AG04449 (cell line): ENCODE measurements at regions not wholly inside any gene's neighbourhood (a gene's known extent, or its start where the extent isn't known, plus 50 kb on each side); places are given as distances from the start of the nearest gene placed in this dataset.

Source experiments
- CTCF ChIA-PET: fragments of 350-600 bp; formaldehyde crosslinking; extraction: SDS; loops from one replicate; lab custom pipeline; 2021; ENCODE audit warnings: antibody characterized with exemption; lab: Yijun Ruan, JAX
- POLR2A ChIA-PET: fragments of 400-600, 350-600 bp; formaldehyde crosslinking; extraction: SDS; loops from one replicate; lab custom pipeline; 2020; ENCODE audit warnings: antibody characterized with exemption, inconsistent platforms; lab: Yijun Ruan, JAX
- DNase-seq: peaks from one replicate; pipeline ENCODE4 v3.0.0-alpha.2; 2010; ENCODE audit warnings: low read depth, low spot score
- H3K4me3 ChIP-seq: 2 replicates; pipeline ENCODE4 v1.5.1; 2011; ENCODE audit warnings: low read depth, mild to moderate bottlenecking, control low read depth, low read length
- TF ChIP-seq, protein P1 (sequence below): IDR thresholded peaks from one replicate; pipeline ENCODE4 v1.5.1; 2011; ENCODE audit warnings: mild to moderate bottlenecking, moderate library complexity, low read length, control low read depth, inconsistent platforms; ENCODE audit not compliant: insufficient read depth; ENCODE audit errors: missing control alignments

- no peak for DNase-seq
- TF ChIP-seq, protein P1, sequence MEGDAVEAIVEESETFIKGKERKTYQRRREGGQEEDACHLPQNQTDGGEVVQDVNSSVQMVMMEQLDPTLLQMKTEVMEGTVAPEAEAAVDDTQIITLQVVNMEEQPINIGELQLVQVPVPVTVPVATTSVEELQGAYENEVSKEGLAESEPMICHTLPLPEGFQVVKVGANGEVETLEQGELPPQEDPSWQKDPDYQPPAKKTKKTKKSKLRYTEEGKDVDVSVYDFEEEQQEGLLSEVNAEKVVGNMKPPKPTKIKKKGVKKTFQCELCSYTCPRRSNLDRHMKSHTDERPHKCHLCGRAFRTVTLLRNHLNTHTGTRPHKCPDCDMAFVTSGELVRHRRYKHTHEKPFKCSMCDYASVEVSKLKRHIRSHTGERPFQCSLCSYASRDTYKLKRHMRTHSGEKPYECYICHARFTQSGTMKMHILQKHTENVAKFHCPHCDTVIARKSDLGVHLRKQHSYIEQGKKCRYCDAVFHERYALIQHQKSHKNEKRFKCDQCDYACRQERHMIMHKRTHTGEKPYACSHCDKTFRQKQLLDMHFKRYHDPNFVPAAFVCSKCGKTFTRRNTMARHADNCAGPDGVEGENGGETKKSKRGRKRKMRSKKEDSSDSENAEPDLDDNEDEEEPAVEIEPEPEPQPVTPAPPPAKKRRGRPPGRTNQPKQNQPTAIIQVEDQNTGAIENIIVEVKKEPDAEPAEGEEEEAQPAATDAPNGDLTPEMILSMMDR = no peak
- ChIA-PET POLR2A (no interaction called here), CTCF (no interaction called here)
- H3K4me3 ChIP-seq = no peak overlapping the region
These were observed 248.8 kb upstream of the GRM7 start for GRCh38 chr3:6612034-6612616.

GRCh38 chr3:6622260-6622659, 238.7 kb upstream of the GRM7 start:
- no peak overlapping the region for H3K4me3 ChIP-seq
- ChIA-PET POLR2A (no interaction called here), CTCF (no interaction called here)
- TF ChIP-seq, protein P1 = no peak
- DNase-seq = no peak

- ChIA-PET POLR2A (no interaction called here), CTCF (no interaction called here)
- TF ChIP-seq, protein P1 = no peak
- no peak overlapping the region for H3K4me3 ChIP-seq
- no peak for DNase-seq
These were observed 238.2 kb upstream of the GRM7 start for GRCh38 chr3:6622712-6623111.

- CTCF ChIA-PET = no interaction called here
- TF ChIP-seq, protein P1 = no peak
- H3K4me3 ChIP-seq = no peak overlapping the region
- no peak for DNase-seq
- POLR2A ChIA-PET = no interaction called here
These were observed 229.5 kb upstream of the GRM7 start for GRCh38 chr3:6631376-6631775.

GRCh38 chr3:6640907-6641306, 220.0 kb upstream of the GRM7 start:
- TF ChIP-seq, protein P1 = no peak
- ChIA-PET CTCF (no interaction called here), POLR2A (no interaction called here)
- no peak for DNase-seq
- H3K4me3 ChIP-seq = no peak overlapping the region

DNA sequence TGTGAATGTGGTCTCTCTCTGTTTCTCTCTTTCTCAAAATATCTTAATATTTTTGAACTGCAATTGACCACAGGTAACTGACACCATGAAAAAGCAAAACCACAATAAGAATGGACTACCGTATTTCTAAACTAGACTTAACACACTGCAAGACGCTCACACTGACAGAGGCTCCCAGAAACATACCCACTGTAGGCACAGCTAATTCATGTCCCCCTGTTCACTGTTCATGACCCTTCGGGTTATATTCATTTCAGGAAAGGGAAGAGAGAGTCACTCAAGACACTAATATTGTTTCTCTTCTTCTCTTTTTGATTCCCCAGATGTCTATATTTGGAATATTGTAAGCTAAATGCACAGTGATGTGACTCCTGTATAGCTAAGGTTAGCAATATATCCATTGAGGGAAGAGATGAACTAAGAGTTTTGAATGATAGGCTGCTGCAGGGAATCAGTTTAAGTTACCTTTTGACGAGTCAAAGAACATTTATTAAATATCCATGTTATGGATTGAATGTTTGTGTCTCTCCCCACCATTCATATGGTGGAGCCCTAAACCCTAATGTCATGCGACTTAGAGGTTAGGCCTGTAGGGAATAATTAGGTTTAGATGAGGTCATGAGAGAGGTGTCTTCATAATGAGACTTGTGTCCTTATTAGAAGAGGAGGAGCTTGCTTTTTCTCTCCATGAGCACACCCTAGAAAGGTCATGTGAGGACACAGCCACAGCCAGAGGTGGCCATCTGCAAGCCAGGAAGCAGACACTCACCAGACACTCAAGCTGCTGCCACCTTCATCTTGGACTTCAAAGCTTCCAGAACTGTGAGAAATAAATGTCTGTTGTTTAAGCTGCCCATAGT, 216.6 kb upstream of the GRM7 start:
- TF ChIP-seq, protein P1 = no peak
- no peak overlapping the region for H3K4me3 ChIP-seq
- no peak for DNase-seq
- ChIA-PET CTCF (no interaction called here), POLR2A (no interaction called here)
